GM18951 (cell line): ENCODE measurements at regions not wholly inside any gene's neighbourhood (a gene's known extent, or its start where the extent isn't known, plus 50 kb on each side); places are given as distances from the start of the nearest gene placed in this dataset.

Experiments
- POLR2A ChIP-seq: IDR thresholded peaks from 4 replicates; pipeline ENCODE4 v1.6.1; 2011; ENCODE audit warnings: mild to moderate bottlenecking; ENCODE audit not compliant: insufficient read length, insufficient read depth; ENCODE audit errors: extremely low read depth
- in situ Hi-C: fragments of 300-500 bp; cut with MboI; formaldehyde crosslinking; loops from one replicate; pipeline ENCODE4 v1.12.0; 2022; ENCODE audit warnings: low sequenced_read_pairs, mixed read lengths, inconsistent platforms; ENCODE audit not compliant: unreplicated experiment

- no peak for TF ChIP-seq POLR2A
- in situ Hi-C loops = no loop called here
These were observed 147.4 kb upstream of the UMPS start for GRCh38 chr3:124582621-124583395.

GRCh38 chr3:124584245-124584551 lies 146.1 kb upstream of the UMPS start:
- in situ Hi-C loops = no loop called here
- TF ChIP-seq POLR2A = no peak

- in situ Hi-C loops = no loop called here
These were observed 145.5 kb upstream of the UMPS start for GRCh38 chr3:124584552-124585391.

GRCh38 chr3:124586126-124587052 lies 143.9 kb upstream of the UMPS start:
- in situ Hi-C loops = no loop called here

More at GRCh38 chr3:124584552-124585391, 145.5 kb upstream of the UMPS start:
- TF ChIP-seq POLR2A = no peak

GRCh38 chr3:124587053-124587408 lies 143.2 kb upstream of the UMPS start:
- in situ Hi-C loops = no loop called here
- no peak for TF ChIP-seq POLR2A

More at GRCh38 chr3:124586126-124587052, 143.9 kb upstream of the UMPS start:
- TF ChIP-seq POLR2A = no peak

- in situ Hi-C loops = no loop called here
- no peak for TF ChIP-seq POLR2A
These were observed 142.2 kb upstream of the UMPS start for GRCh38 chr3:124588036-124588435.

- in situ Hi-C loops = no loop called here
- TF ChIP-seq POLR2A = no peak
These were observed 141.5 kb upstream of the UMPS start for GRCh38 chr3:124588794-124589193.

- in situ Hi-C loops = no loop called here
- TF ChIP-seq POLR2A = no peak
These were observed 138.6 kb upstream of the UMPS start for GRCh38 chr3:124591699-124592098.

- TF ChIP-seq POLR2A = no peak
These were observed 137.4 kb upstream of the UMPS start for GRCh38 chr3:124592658-124593441.

GRCh38 chr3:124593442-124593829 lies 136.8 kb upstream of the UMPS start:
- no peak for TF ChIP-seq POLR2A
- in situ Hi-C loops = no loop called here

More at GRCh38 chr3:124592658-124593441, 137.4 kb upstream of the UMPS start:
- in situ Hi-C loops = no loop called here

- TF ChIP-seq POLR2A = no peak
- in situ Hi-C loops = no loop called here
These were observed 135.7 kb upstream of the UMPS start for GRCh38 chr3:124594581-124594980.

- TF ChIP-seq POLR2A = no peak
These were observed 133.0 kb upstream of the UMPS start for GRCh38 chr3:124597273-124597672.

More at GRCh38 chr3:124597273-124597672, 133.0 kb upstream of the UMPS start:
- in situ Hi-C loops = no loop called here
